HG03060 (cell line): ENCODE measurements at regions not wholly inside any gene's neighbourhood (a gene's known extent, or its start where the extent isn't known, plus 50 kb on each side); places are given as distances from the start of the nearest gene placed in this dataset.
"Not testable (repeated sequence)": the region's sequence is repeated elsewhere in the genome, so short reads cannot be mapped to it uniquely, and the experiment has no call there.

ENCODE experiments used
- ATAC-seq: cut with Tn5 transposase; IDR thresholded peaks from one replicate; pipeline ENCODE4 v1.9.1; 2021; ENCODE audit warnings: low read depth, moderate number of reproducible peaks; ENCODE audit not compliant: unreplicated experiment

- no peak for ATAC-seq
Measured at GRCh38 chr14:25461780-25462179, 411.8 kb upstream of the STXBP6 start.

- no peak for ATAC-seq
Measured at GRCh38 chr14:25444381-25444780, 394.4 kb upstream of the STXBP6 start.

GRCh38 chr14:25440382-25440781, 390.4 kb upstream of the STXBP6 start:
- not testable (repeated sequence) for ATAC-seq

- ATAC-seq = no peak
Measured at GRCh38 chr14:25436906-25437305, 387.0 kb upstream of the STXBP6 start.

- no peak for ATAC-seq
Measured at GRCh38 chr14:25436288-25436875, 386.4 kb upstream of the STXBP6 start.

GRCh38 chr14:25431211-25432076, 381.5 kb upstream of the STXBP6 start:
- ATAC-seq = no peak

GRCh38 chr14:25430808-25431207, 380.9 kb upstream of the STXBP6 start:
- ATAC-seq = no peak

- no peak for ATAC-seq
Measured at GRCh38 chr14:25412998-25413397, 363.1 kb upstream of the STXBP6 start.

GRCh38 chr14:25411781-25412757, 362.1 kb upstream of the STXBP6 start:
- ATAC-seq = no peak

GRCh38 chr14:25406818-25407217, 356.9 kb upstream of the STXBP6 start:
- no peak for ATAC-seq

GRCh38 chr14:25400607-25401206, 350.8 kb upstream of the STXBP6 start:
- ATAC-seq = no peak

- ATAC-seq = no peak
Measured at GRCh38 chr14:25396128-25396527, 346.2 kb upstream of the STXBP6 start.

GRCh38 chr14:25394791-25395391, 344.9 kb upstream of the STXBP6 start:
- no peak for ATAC-seq

GRCh38 chr14:25394356-25394755, 344.4 kb upstream of the STXBP6 start:
- no peak for ATAC-seq

GRCh38 chr14:25389948-25390347, 340.0 kb upstream of the STXBP6 start:
- ATAC-seq = no peak

- ATAC-seq = no peak
Measured at GRCh38 chr14:25381498-25381897, 331.6 kb upstream of the STXBP6 start.

GRCh38 chr14:25375639-25376038, 325.7 kb upstream of the STXBP6 start:
- no peak for ATAC-seq

GRCh38 chr14:25371068-25371467, 321.1 kb upstream of the STXBP6 start:
- no peak for ATAC-seq

- ATAC-seq = not testable (repeated sequence)
Measured at GRCh38 chr14:25370057-25370456, 320.1 kb upstream of the STXBP6 start.

GRCh38 chr14:25358330-25358729, 308.4 kb upstream of the STXBP6 start:
- ATAC-seq = no peak
